Osteocyte (in vitro differentiated cells): ENCODE measurements at regions not wholly inside any gene's neighbourhood (a gene's known extent, or its start where the extent isn't known, plus 50 kb on each side); places are given as distances from the start of the nearest gene placed in this dataset.

Source experiments
- DNase-seq: peaks from one replicate; pipeline ENCODE4 v3.0.0; 2021; ENCODE audit warnings: mixed read lengths; ENCODE audit not compliant: unreplicated experiment; ENCODE audit errors: extremely low spot score
- H3K27ac Mint-ChIP-seq: one replicate; pipeline ENCODE4 v1.8.0; 2021; ENCODE audit warnings: mild to moderate bottlenecking, mixed read lengths; ENCODE audit not compliant: unreplicated experiment
- H3K27me3 Mint-ChIP-seq: one replicate; pipeline ENCODE4 v1.8.0; 2021; ENCODE audit warnings: mixed read lengths; ENCODE audit not compliant: unreplicated experiment
- H3K36me3 Mint-ChIP-seq: one replicate; pipeline ENCODE4 v1.8.0; 2021; ENCODE audit warnings: mixed read lengths; ENCODE audit not compliant: unreplicated experiment
- H3K4me1 Mint-ChIP-seq: one replicate; pipeline ENCODE4 v1.8.0; 2021; ENCODE audit warnings: mixed read lengths; ENCODE audit not compliant: unreplicated experiment
- H3K4me3 Mint-ChIP-seq: one replicate; pipeline ENCODE4 v1.8.0; 2021; ENCODE audit warnings: mild to moderate bottlenecking, moderate library complexity, mixed read lengths; ENCODE audit not compliant: unreplicated experiment
- H3K9me3 Mint-ChIP-seq: one replicate; pipeline ENCODE4 v1.8.0; 2021; ENCODE audit warnings: mixed read lengths; ENCODE audit not compliant: unreplicated experiment
- CTCF ChIP-seq: fragments of 200-600 bp; sonication (generic); IDR thresholded peaks from 2 replicates; pipeline ENCODE4 v1.5.0; 2021; ENCODE audit warnings: antibody characterized with exemption, mild to moderate bottlenecking, moderate library complexity

GRCh38 chr11:100556781-100557180, 130.3 kb upstream of the ARHGAP42 start:
- Mint-ChIP-seq H3K9me3 (no peaks in the 10 kb centered on the region), H3K27ac (no peak overlapping the region), H3K36me3 (no peaks in the 10 kb centered on the region), H3K27me3 (peaks cover 11% of the 10 kb centered on the region), H3K4me3 (no peak overlapping the region), H3K4me1 (peaks cover 14% of the 10 kb centered on the region)
- no peak for DNase-seq
- TF ChIP-seq CTCF: no peak

DNA sequence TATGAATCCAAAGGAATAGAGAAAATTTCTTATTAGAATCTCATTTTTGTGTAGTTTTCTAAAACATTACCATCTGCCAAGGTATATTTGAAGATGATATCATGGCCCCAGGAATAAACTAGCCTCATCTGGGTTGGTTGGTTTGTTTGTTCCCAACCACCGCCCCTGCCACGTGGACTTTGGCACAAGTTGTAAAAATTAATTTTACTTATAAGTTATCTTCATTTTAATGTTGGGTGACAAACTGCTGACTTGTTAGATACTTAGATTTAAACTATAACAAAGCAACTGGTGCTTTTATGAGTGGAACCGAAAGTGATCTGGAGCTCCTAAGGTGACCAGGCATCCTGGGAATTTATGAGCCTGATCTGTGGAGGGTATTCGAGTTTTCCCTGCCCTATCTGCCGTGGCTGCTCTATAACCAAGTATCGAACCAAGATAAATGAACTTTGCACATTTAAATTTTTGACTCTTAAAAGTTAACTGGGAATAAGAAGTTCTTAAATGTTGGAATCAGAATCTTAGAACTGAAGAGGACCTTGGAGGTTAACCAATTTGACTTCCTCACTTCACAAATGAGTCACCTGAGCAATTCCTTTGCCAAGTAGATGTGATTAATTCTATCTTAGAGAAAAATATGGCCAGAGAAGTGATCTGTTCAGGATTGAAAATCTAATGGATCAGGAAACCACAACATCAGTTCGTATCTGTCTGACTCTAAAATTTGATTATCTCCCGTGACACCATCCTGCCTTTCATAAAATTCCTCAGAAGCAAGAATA, 129.1 kb upstream of the ARHGAP42 start:
- DNase-seq: no peak
- TF ChIP-seq CTCF: no peak
- peaks cover 7% of the 10 kb centered on the region for H3K27me3 Mint-ChIP-seq
- H3K4me3 Mint-ChIP-seq: no peak overlapping the region
- no peaks in the 10 kb centered on the region for H3K36me3 Mint-ChIP-seq
- H3K27ac Mint-ChIP-seq: no peak overlapping the region
- no peaks in the 10 kb centered on the region for H3K9me3 Mint-ChIP-seq
- peaks cover 27% of the 10 kb centered on the region for H3K4me1 Mint-ChIP-seq

- peaks cover 2% of the 10 kb centered on the region for H3K36me3 Mint-ChIP-seq
- H3K9me3 Mint-ChIP-seq: no peaks in the 10 kb centered on the region
- DNase-seq: no peak
- H3K27ac Mint-ChIP-seq: no peak overlapping the region
- H3K4me1 Mint-ChIP-seq: peaks cover 34% of the 10 kb centered on the region
- H3K4me3 Mint-ChIP-seq: no peak overlapping the region
- TF ChIP-seq CTCF: no peak
- H3K27me3 Mint-ChIP-seq: peaks cover 6% of the 10 kb centered on the region
Measured at GRCh38 chr11:100560606-100561005, 126.5 kb upstream of the ARHGAP42 start.

DNA sequence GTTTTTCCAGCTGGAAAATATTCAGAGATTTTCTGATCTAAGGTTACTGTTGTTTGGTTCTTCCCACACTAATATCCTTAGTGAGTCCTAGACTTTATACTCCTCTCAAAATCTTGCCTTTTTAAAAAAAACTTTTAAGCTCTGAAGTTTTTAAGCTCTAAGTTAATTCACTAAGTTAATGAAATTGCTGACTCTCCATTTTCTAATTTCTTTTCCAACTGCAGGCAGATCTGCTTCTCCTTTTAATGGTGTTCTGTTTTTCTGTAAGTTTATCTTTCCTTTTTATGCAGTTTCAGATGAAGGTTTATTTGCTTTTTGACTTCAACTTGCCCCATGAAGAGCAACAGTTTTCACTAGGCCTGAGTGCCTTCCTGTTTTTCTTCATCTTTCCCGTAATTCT, 125.8 kb upstream of the ARHGAP42 start:
- H3K27ac Mint-ChIP-seq: peak overlapping the region; percentile 46
- H3K36me3 Mint-ChIP-seq: peaks cover 2% of the 10 kb centered on the region
- H3K9me3 Mint-ChIP-seq: no peaks in the 10 kb centered on the region
- no peak overlapping the region for H3K4me3 Mint-ChIP-seq
- H3K4me1 Mint-ChIP-seq: peaks cover 32% of the 10 kb centered on the region
- no peak for TF ChIP-seq CTCF
- DNase-seq: no peak
- peaks cover under 1% of the 10 kb centered on the region for H3K27me3 Mint-ChIP-seq

DNA sequence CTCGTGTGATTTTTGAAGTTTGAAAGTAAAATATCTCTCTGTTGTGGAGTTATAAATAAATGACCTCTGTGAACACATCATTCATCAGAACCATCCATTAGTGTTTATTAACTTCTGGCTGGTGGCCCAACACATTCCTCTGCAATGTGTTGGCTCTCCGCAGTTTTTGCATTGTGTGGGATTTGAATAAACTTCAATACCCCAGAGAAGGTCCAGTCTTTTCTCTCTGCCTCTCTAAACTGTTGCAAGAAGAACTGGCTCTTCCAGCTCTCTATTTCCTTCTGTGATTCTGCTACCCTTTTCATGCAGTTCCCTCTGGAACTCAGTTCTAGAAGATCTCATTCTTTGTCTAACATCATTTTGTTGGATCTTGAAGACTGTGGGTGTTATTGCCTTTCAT, 125.0 kb upstream of the ARHGAP42 start:
- Mint-ChIP-seq H3K4me3 (no peak overlapping the region), H3K9me3 (no peaks in the 10 kb centered on the region), H3K27ac (no peak overlapping the region), H3K27me3 (no peaks in the 10 kb centered on the region), H3K36me3 (peaks cover 2% of the 10 kb centered on the region), H3K4me1 (peaks cover 32% of the 10 kb centered on the region)
- DNase-seq: no peak
- TF ChIP-seq CTCF: no peak
